ENCODE measurements at regions not wholly inside any gene's neighbourhood (a gene's known extent, or its start where the extent isn't known, plus 50 kb on each side); places are given as distances from the start of the nearest gene placed in this dataset.

GRCh38 chr4:137946453-137947174 lies 295.5 kb downstream of the SLC7A11 start:
- TF ChIP-seq SMC3 (IDR thresholded peaks at IDR 0.05; ENCODE audit: low read depth, low read length) (no peak), CTCF (conservative IDR thresholded peaks at IDR 0.05; ENCODE audit: low read depth, low read length) (no peak), ELK1 (IDR thresholded peaks at IDR 0.05; ENCODE audit: borderline replicate concordance, low read depth, low read length) (no peak), NFE2L2 (IDR thresholded peaks at IDR 0.05; ENCODE audit: low read depth, low read length) (no peak), POLR2A (IDR thresholded peaks at IDR 0.05; ENCODE audit: low read depth, low read length) (no peak)

Measured in IMR-90 (cell line).